MM.1S (cell line): ENCODE measurements at regions not wholly inside any gene's neighbourhood (a gene's known extent, or its start where the extent isn't known, plus 50 kb on each side); places are given as distances from the start of the nearest gene placed in this dataset.

Experiments used
- DNase-seq: peaks from one replicate; pipeline ENCODE4 v3.0.0-alpha.2; 2015
- H2AFZ ChIP-seq: fragments of 300-600 bp; sonication (generic); 2 replicates; pipeline ENCODE4 v1.6.0; 2016; ENCODE audit warnings: antibody characterized with exemption, low read length
- H3F3A ChIP-seq: fragments of 300-600 bp; sonication (generic); 2 replicates; pipeline ENCODE4 v1.6.1; 2016; ENCODE audit warnings: mild to moderate bottlenecking, antibody characterized with exemption, low read length, moderate library complexity, mixed read lengths; ENCODE audit not compliant: insufficient read depth
- H3K27ac ChIP-seq: fragments of 300-600 bp; sonication (generic); 2 replicates; pipeline ENCODE4 v1.5.1; 2016; ENCODE audit warnings: mild to moderate bottlenecking, low read length
- H3K27me3 ChIP-seq: fragments of 300-600 bp; sonication (generic); replicated peaks from 2 replicates; pipeline ENCODE4 v1.6.0; 2016; ENCODE audit warnings: low read length; ENCODE audit not compliant: insufficient read depth
- H3K36me3 ChIP-seq: fragments of 300-600 bp; sonication (generic); replicated peaks from 2 replicates; pipeline ENCODE4 v1.6.1; 2016; ENCODE audit warnings: mild to moderate bottlenecking, low read length, mixed read lengths; ENCODE audit not compliant: insufficient read depth
- H3K4me1 ChIP-seq: fragments of 300-600 bp; sonication (generic); 2 replicates; pipeline ENCODE4 v1.6.1; 2016; ENCODE audit warnings: low read length, mixed read lengths
- H3K4me2 ChIP-seq: fragments of 300-600 bp; sonication (generic); 2 replicates; pipeline ENCODE4 v1.6.0; 2016; ENCODE audit warnings: low read depth, low read length
- H3K4me3 ChIP-seq: fragments of 300-600 bp; sonication (generic); 2 replicates; pipeline ENCODE4 v1.5.1; 2016; ENCODE audit warnings: low read length, mixed read lengths
- H3K79me2 ChIP-seq: fragments of 300-600 bp; sonication (generic); 2 replicates; pipeline ENCODE4 v1.6.1; 2016; ENCODE audit warnings: mixed run types, low read length, mixed read lengths
- H3K9ac ChIP-seq: fragments of 300-600 bp; sonication (generic); 2 replicates; pipeline ENCODE4 v1.6.1; 2016; ENCODE audit warnings: low read length, mixed read lengths
- H3K9me2 ChIP-seq: fragments of 300-600 bp; sonication (generic); replicated peaks from 2 replicates; pipeline ENCODE4 v1.6.1; 2016; ENCODE audit warnings: mild to moderate bottlenecking, low read length, mixed read lengths; ENCODE audit not compliant: insufficient read depth
- H3K9me3 ChIP-seq: fragments of 300-600 bp; sonication (generic); replicated peaks from 2 replicates; pipeline ENCODE4 v1.6.1; 2016; ENCODE audit warnings: mild to moderate bottlenecking, low read length, mixed read lengths; ENCODE audit not compliant: insufficient read depth
- H4K20me1 ChIP-seq: fragments of 300-600 bp; sonication (generic); 2 replicates; pipeline ENCODE4 v1.6.1; 2016; ENCODE audit warnings: mild to moderate bottlenecking, low read length, moderate library complexity, mixed read lengths; ENCODE audit not compliant: insufficient read depth
- CTCF ChIP-seq: fragments of 300-600 bp; sonication (generic); IDR thresholded peaks from 2 replicates; pipeline ENCODE4 v1.5.1; 2016; ENCODE audit warnings: antibody characterized with exemption, low read length, mixed read lengths
- EZH2 ChIP-seq: fragments of 300-600 bp; sonication (generic); optimal IDR thresholded peaks from 2 replicates; pipeline ENCODE3; 2017; ENCODE audit warnings: low read depth, mild to moderate bottlenecking, antibody characterized with exemption, low read length, mixed read lengths
- EZH2phosphoT487 ChIP-seq: fragments of 300-600 bp; sonication (generic); IDR thresholded peaks from 2 replicates; pipeline ENCODE4 v1.6.1; 2018; ENCODE audit warnings: antibody characterized with exemption, low read length

- no peak for TF ChIP-seq EZH2
- TF ChIP-seq EZH2phosphoT487, result no peak
- TF ChIP-seq CTCF, result no peak
- DNase-seq, result no peak
- no peaks in the 10 kb centered on the region for H3K79me2 ChIP-seq
Observed at GRCh38 chr2:67725731-67726130, 328.6 kb downstream of the ETAA1 start.

GRCh38 chr2:67726416-67726815 is 329.3 kb downstream of the ETAA1 start:
- Histone ChIP-seq H3K36me3 (no peaks in the 10 kb centered on the region), H4K20me1 (no peaks in the 10 kb centered on the region), H3K4me1 (no peaks in the 10 kb centered on the region), H3K9me3 (no peaks in the 10 kb centered on the region), H3K79me2 (no peaks in the 10 kb centered on the region), H3K9me2 (no peaks in the 10 kb centered on the region), H3F3A (no peaks in the 10 kb centered on the region), H2AFZ (no peak overlapping the region), H3K9ac (no peak overlapping the region), H3K4me3 (no peak overlapping the region), H3K27ac (no peak overlapping the region), H3K27me3 (no peaks in the 10 kb centered on the region), H3K4me2 (no peak overlapping the region)
- TF ChIP-seq EZH2, result no peak
- TF ChIP-seq CTCF, result no peak
- no peak for TF ChIP-seq EZH2phosphoT487
- no peak for DNase-seq

More at GRCh38 chr2:67725731-67726130, 328.6 kb downstream of the ETAA1 start:
- Histone ChIP-seq H4K20me1 (no peaks in the 10 kb centered on the region), H3K4me2 (no peak overlapping the region), H3K9ac (no peak overlapping the region), H3K9me2 (no peaks in the 10 kb centered on the region), H3K4me1 (no peaks in the 10 kb centered on the region), H3K36me3 (no peaks in the 10 kb centered on the region), H3K9me3 (no peaks in the 10 kb centered on the region), H3F3A (no peaks in the 10 kb centered on the region), H3K4me3 (no peak overlapping the region), H3K27ac (no peak overlapping the region), H2AFZ (no peak overlapping the region), H3K27me3 (no peaks in the 10 kb centered on the region)

DNA sequence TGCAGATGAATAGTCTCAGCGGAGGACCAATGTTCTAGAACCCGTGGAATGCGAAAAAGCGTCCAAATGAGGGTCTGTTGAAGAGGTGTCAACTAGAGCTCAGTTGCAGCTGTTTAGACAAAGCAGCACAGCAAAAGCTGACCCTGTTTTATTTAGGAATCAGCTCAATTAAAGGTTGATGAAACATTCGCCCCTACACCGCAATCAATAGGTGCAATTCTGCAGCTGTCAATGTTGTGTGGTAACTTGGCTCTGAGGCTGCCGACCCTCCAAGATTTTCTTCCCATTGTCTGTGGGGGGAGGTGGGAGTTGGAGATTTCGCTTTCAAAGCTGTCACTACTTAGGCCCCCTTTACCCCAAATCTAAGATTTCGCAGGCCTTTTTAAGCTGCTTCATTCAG is 330.0 kb downstream of the ETAA1 start:
- TF ChIP-seq EZH2 (no peak), CTCF (no peak), EZH2phosphoT487 (no peak)
- no peaks in the 10 kb centered on the region for H3F3A ChIP-seq
- no peaks in the 10 kb centered on the region for H4K20me1 ChIP-seq
- no peak overlapping the region for H3K9ac ChIP-seq
- H3K4me2 ChIP-seq, result no peak overlapping the region
- no peak overlapping the region for H2AFZ ChIP-seq
- no peaks in the 10 kb centered on the region for H3K9me2 ChIP-seq
- no peaks in the 10 kb centered on the region for H3K4me1 ChIP-seq
- no peaks in the 10 kb centered on the region for H3K27me3 ChIP-seq
- H3K79me2 ChIP-seq, result no peaks in the 10 kb centered on the region
- no peak overlapping the region for H3K27ac ChIP-seq
- no peak overlapping the region for H3K4me3 ChIP-seq
- no peaks in the 10 kb centered on the region for H3K9me3 ChIP-seq
- DNase-seq, result no peak
- no peaks in the 10 kb centered on the region for H3K36me3 ChIP-seq

DNA sequence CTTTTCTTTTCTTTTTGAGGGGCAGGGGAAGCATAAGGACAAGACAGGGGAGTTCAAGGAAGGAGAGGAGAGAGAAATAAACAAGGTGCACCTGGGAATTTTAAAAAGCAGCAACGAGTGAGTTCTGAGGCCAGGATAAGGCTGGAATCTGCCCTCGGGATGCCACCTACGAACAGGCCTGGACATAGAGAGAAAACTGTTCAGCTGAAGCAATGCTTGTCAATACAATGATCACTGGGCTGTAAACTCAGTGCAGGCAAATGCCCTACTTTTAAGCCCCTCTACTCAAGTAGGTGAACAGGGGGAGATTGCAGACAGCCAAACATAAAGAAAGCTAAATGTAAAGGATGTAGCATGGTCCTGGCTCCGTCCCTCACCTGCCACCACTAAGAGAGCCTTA is 330.5 kb downstream of the ETAA1 start:
- Histone ChIP-seq H3K27me3 (no peaks in the 10 kb centered on the region), H3K79me2 (no peaks in the 10 kb centered on the region), H3K36me3 (no peaks in the 10 kb centered on the region), H2AFZ (no peak overlapping the region), H4K20me1 (no peaks in the 10 kb centered on the region), H3K27ac (no peak overlapping the region), H3K9me3 (no peaks in the 10 kb centered on the region), H3K4me1 (no peaks in the 10 kb centered on the region), H3K4me3 (no peak overlapping the region), H3F3A (no peaks in the 10 kb centered on the region), H3K9me2 (no peaks in the 10 kb centered on the region), H3K9ac (no peak overlapping the region), H3K4me2 (no peak overlapping the region)
- no peak for DNase-seq
- no peak for TF ChIP-seq EZH2phosphoT487
- TF ChIP-seq EZH2, result no peak
- no peak for TF ChIP-seq CTCF
